Fibroblast of lung (primary cell): ENCODE measurements at regions not wholly inside any gene's neighbourhood (a gene's known extent, or its start where the extent isn't known, plus 50 kb on each side); places are given as distances from the start of the nearest gene placed in this dataset.
"Not testable (repeated sequence)": the region's sequence is repeated elsewhere in the genome, so short reads cannot be mapped to it uniquely, and the experiment has no call there.

Experiments used
- EZH2 ChIP-seq: IDR thresholded peaks from 2 replicates; pipeline ENCODE4 v1.5.1; 2012; ENCODE audit warnings: low read length, control low read depth, mild to moderate bottlenecking; ENCODE audit errors: missing control alignments
- TF ChIP-seq, protein P1 (sequence below), 2 donors: IDR thresholded peaks in 1 of 2; conservative IDR thresholded peaks in 1 of 2; 1 replicate in 1 of 2; 2 replicates in 1 of 2; pipeline ENCODE4 v1.5.1; 2011 to 2012; ENCODE audit warnings: low read length in 2 of 2, control low read depth in 1 of 2, inconsistent platforms in 1 of 2, low read depth in 1 of 2, mild to moderate bottlenecking in 1 of 2

DNA sequence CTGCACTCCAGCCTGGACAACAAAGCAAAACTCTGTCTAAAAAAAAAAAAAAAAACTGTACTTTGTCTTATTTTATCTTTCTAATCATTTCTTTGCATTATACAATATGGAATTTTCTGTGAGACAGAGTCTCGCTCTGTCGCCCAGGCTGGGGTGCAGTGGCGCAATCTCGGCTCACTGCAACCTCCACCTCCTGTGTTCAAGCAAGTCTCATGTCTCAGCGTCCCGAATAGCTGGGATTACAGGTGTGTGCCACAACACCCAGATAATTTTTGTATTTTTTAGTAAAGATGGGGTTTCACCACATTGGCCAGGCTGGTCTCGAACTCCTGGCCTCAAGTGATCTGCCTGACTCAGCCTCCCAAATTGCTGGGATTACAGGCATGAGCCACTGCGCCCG, 90.0 kb downstream of the MRPL14 start:
- TF ChIP-seq, protein P1, sequence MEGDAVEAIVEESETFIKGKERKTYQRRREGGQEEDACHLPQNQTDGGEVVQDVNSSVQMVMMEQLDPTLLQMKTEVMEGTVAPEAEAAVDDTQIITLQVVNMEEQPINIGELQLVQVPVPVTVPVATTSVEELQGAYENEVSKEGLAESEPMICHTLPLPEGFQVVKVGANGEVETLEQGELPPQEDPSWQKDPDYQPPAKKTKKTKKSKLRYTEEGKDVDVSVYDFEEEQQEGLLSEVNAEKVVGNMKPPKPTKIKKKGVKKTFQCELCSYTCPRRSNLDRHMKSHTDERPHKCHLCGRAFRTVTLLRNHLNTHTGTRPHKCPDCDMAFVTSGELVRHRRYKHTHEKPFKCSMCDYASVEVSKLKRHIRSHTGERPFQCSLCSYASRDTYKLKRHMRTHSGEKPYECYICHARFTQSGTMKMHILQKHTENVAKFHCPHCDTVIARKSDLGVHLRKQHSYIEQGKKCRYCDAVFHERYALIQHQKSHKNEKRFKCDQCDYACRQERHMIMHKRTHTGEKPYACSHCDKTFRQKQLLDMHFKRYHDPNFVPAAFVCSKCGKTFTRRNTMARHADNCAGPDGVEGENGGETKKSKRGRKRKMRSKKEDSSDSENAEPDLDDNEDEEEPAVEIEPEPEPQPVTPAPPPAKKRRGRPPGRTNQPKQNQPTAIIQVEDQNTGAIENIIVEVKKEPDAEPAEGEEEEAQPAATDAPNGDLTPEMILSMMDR (conservative IDR thresholded peaks at IDR 0.05 in 1 of 2, IDR thresholded peaks at IDR 0.05 in 1 of 2; ENCODE audit: low read depth in 1 of 2, low read length in 2 of 2): not testable (repeated sequence)
- not testable (repeated sequence) for TF ChIP-seq EZH2
